HG03066 (cell line): ENCODE measurements at regions not wholly inside any gene's neighbourhood (a gene's known extent, or its start where the extent isn't known, plus 50 kb on each side); places are given as distances from the start of the nearest gene placed in this dataset.
A peak's percentile ranks its signal among the peaks of the same experiment; 100 is the strongest.
"Not testable (repeated sequence)": the region's sequence is repeated elsewhere in the genome, so short reads cannot be mapped to it uniquely, and the experiment has no call there.

Experiments
- ATAC-seq: cut with Tn5 transposase; IDR thresholded peaks from one replicate; pipeline ENCODE4 v1.9.1; 2021; ENCODE audit warnings: low read depth; ENCODE audit not compliant: unreplicated experiment

- no peak for ATAC-seq
Measured at GRCh38 chr2:104975851-104976250, 62.0 kb upstream of the MRPS9 start.

GRCh38 chr2:104976603-104977120 lies 61.2 kb upstream of the MRPS9 start:
- ATAC-seq = peak; percentile 95

- ATAC-seq = no peak
Measured at GRCh38 chr2:104977958-104978357, 59.9 kb upstream of the MRPS9 start.

GRCh38 chr2:104979786-104980185 lies 58.1 kb upstream of the MRPS9 start:
- ATAC-seq = not testable (repeated sequence)

DNA sequence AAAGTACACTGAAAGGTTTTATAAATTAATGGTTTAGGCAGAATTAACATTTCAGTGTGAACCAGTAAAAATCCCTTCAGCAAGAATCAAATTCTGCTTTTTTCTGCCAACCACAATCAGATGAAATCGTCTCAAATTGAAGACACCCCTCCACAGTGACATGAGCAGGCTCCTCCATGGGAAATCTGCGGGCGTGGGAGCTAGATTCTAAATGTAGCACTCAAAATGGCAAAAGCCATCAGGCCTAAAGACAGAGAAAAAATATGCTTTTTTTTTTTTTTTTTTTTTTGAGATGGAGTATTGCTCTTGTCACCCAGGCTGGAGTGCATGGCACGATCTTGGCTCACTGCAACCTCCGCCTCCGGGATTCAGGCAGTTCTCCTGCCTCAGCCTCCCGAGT lies 55.8 kb upstream of the MRPS9 start:
- ATAC-seq = no peak
